Common myeloid progenitor, CD34-positive (primary cell): ENCODE measurements at regions not wholly inside any gene's neighbourhood (a gene's known extent, or its start where the extent isn't known, plus 50 kb on each side); places are given as distances from the start of the nearest gene placed in this dataset.

Experiments
- CTCF ChIA-PET: fragments of 350-600 bp; sonication (Branson Sonifier 250); formaldehyde crosslinking; loops from one replicate; lab custom pipeline; 2021; ENCODE audit warnings: antibody characterized with exemption; lab: Charles Lee
- POLR2A ChIA-PET: fragments of 350-600 bp; sonication (Branson Sonifier 250); formaldehyde crosslinking; loops from one replicate; lab custom pipeline; 2021; ENCODE audit warnings: antibody characterized with exemption; lab: Charles Lee
- DNase-seq, 3 donors: peaks; one replicate each; pipeline versions ENCODE4 v3.0.0 to v3.0.0-alpha.2; 2013
- H3K27ac ChIP-seq, 2 experiments: 1 replicate in 1 of 2; 2 replicates in 1 of 2; pipeline ENCODE4 v1.7.0; 2013; ENCODE audit warnings: inconsistent platforms in 2 of 2, low read length in 2 of 2, mild to moderate bottlenecking in 2 of 2, low read depth in 1 of 2, moderate library complexity in 1 of 2; ENCODE audit not compliant: severe bottlenecking in 2 of 2, insufficient read depth in 1 of 2, poor library complexity in 1 of 2
- H3K27me3 ChIP-seq, 5 experiments: replicated peaks in 2 of 5; 1 replicate in 3 of 5; 2 replicates in 2 of 5; pipeline versions ENCODE4 v1.6.1 to v1.7.0; 2013; ENCODE audit warnings: low read length in 4 of 5, mild to moderate bottlenecking in 2 of 5, moderate library complexity in 2 of 5, inconsistent platforms in 1 of 5; ENCODE audit not compliant: insufficient read depth in 5 of 5, control insufficient read depth in 4 of 5
- H3K36me3 ChIP-seq, 4 experiments: 1 replicate in 2 of 4; 2 replicates in 2 of 4; pipeline versions ENCODE4 v1.6.1 to v1.7.0; 2013; ENCODE audit warnings: low read length in 3 of 4, control low read depth in 1 of 4, mild to moderate bottlenecking in 1 of 4; ENCODE audit not compliant: control insufficient read depth in 4 of 4, insufficient read depth in 4 of 4
- H3K4me1 ChIP-seq, 4 experiments: 1 replicate in 3 of 4; 2 replicates in 1 of 4; pipeline versions ENCODE4 v1.6.1 to v1.7.1; 2013; ENCODE audit warnings: low read length in 3 of 4, mild to moderate bottlenecking in 3 of 4, control low read depth in 1 of 4, inconsistent platforms in 1 of 4, moderate library complexity in 1 of 4; ENCODE audit not compliant: control insufficient read depth in 4 of 4, insufficient read depth in 4 of 4; ENCODE audit errors: control extremely low read depth in 1 of 4
- H3K4me3 ChIP-seq, 7 experiments: 1 replicate in 4 of 7; 2 replicates in 3 of 7; pipeline versions ENCODE4 v1.5.1 to v1.7.0; 2013; ENCODE audit warnings: mild to moderate bottlenecking in 7 of 7, low read length in 6 of 7, moderate library complexity in 6 of 7, inconsistent platforms in 2 of 7, low read depth in 2 of 7, control low read depth in 1 of 7; ENCODE audit not compliant: insufficient read depth in 4 of 7, control insufficient read depth in 1 of 7; ENCODE audit errors: extremely low read depth in 1 of 7
- H3K9me3 ChIP-seq, 5 experiments: 1 replicate in 4 of 5; 2 replicates in 1 of 5; pipeline versions ENCODE4 v1.6.1 to v1.7.1; 2013; ENCODE audit warnings: low read length in 4 of 5, mild to moderate bottlenecking in 2 of 5, inconsistent platforms in 1 of 5, low read depth in 1 of 5, moderate library complexity in 1 of 5; ENCODE audit not compliant: control insufficient read depth in 4 of 5, insufficient read depth in 2 of 5; ENCODE audit errors: control extremely low read depth in 1 of 5
- WGBS: methylation state at CpG from one replicate; pipeline ENCODE4 v1.1.5; 2013; ENCODE audit not compliant: insufficient coverage; 5-methylcytosine and 5-hydroxymethylcytosine counted together

GRCh38 chr11:127440616-127441015 is 440.0 kb upstream of the KIRREL3 start:
- WGBS, result 0% methylated on average over 1 of the region's 3 CpGs
- no peak overlapping the region for H3K4me3 ChIP-seq
- CTCF ChIA-PET, result interaction anchor here (0.7 kb wide), 1 partner anchor 375 kb away, joined by 3 read pairs; no protein-coding TSS in a partner anchor
- H3K36me3 ChIP-seq, result no peaks in the 10 kb centered on the region
- H3K4me1 ChIP-seq, result no peaks in the 10 kb centered on the region
- POLR2A ChIA-PET, result no interaction called here
- no peak overlapping the region for H3K27ac ChIP-seq
- peaks cover 0 to 9% (median 3%) of the 10 kb centered on the region in 5 experiments for H3K27me3 ChIP-seq
- DNase-seq, result no peak
- H3K9me3 ChIP-seq, result no peaks in the 10 kb centered on the region

- CTCF ChIA-PET, result no interaction called here
- DNase-seq, result no peak
- Histone ChIP-seq H3K36me3 (no peaks in the 10 kb centered on the region), H3K27me3 (no peaks in the 10 kb centered on the region), H3K9me3 (peaks cover 0 to 4% (median 0%) of the 10 kb centered on the region in 5 experiments), H3K4me3 (no peak overlapping the region), H3K27ac (no peak overlapping the region), H3K4me1 (no peaks in the 10 kb centered on the region)
- 94% methylated on average over 3 of the region's 3 CpGs for WGBS
- POLR2A ChIA-PET, result no interaction called here
Observed at GRCh38 chr11:127425281-127425680, 424.7 kb upstream of the KIRREL3 start.

- ChIA-PET POLR2A (no interaction called here), CTCF (no interaction called here)
- Histone ChIP-seq H3K27me3 (no peaks in the 10 kb centered on the region), H3K36me3 (no peaks in the 10 kb centered on the region), H3K9me3 (peaks cover 0 to 4% (median 0%) of the 10 kb centered on the region in 5 experiments), H3K4me1 (no peaks in the 10 kb centered on the region), H3K27ac (no peak overlapping the region), H3K4me3 (no peak overlapping the region)
- 90% methylated on average over 2 of the region's 2 CpGs for WGBS
- no peak for DNase-seq
Observed at GRCh38 chr11:127424661-127425060, 424.1 kb upstream of the KIRREL3 start.

GRCh38 chr11:127420139-127420538 is 419.6 kb upstream of the KIRREL3 start:
- no peak overlapping the region for H3K4me3 ChIP-seq
- POLR2A ChIA-PET, result no interaction called here
- H3K4me1 ChIP-seq, result no peaks in the 10 kb centered on the region
- H3K27ac ChIP-seq, result no peak overlapping the region
- peaks cover 0 to 1% (median 0%) of the 10 kb centered on the region in 5 experiments for H3K9me3 ChIP-seq
- H3K27me3 ChIP-seq, result no peaks in the 10 kb centered on the region
- DNase-seq, result no peak
- H3K36me3 ChIP-seq, result no peaks in the 10 kb centered on the region
- CTCF ChIA-PET, result no interaction called here

- Histone ChIP-seq H3K36me3 (no peaks in the 10 kb centered on the region), H3K27ac (no peak overlapping the region), H3K4me3 (no peak overlapping the region), H3K27me3 (no peaks in the 10 kb centered on the region), H3K9me3 (peaks cover 0 to 9% (median 5%) of the 10 kb centered on the region in 5 experiments), H3K4me1 (no peaks in the 10 kb centered on the region)
- 91% methylated on average over 6 of the region's 11 CpGs for WGBS
- CTCF ChIA-PET, result no interaction called here
- POLR2A ChIA-PET, result no interaction called here
- no peak for DNase-seq
Observed at GRCh38 chr11:127412722-127413380, 412.3 kb upstream of the KIRREL3 start.

- Histone ChIP-seq H3K27me3 (no peaks in the 10 kb centered on the region), H3K4me1 (no peaks in the 10 kb centered on the region), H3K36me3 (no peaks in the 10 kb centered on the region), H3K27ac (no peak overlapping the region), H3K4me3 (no peak overlapping the region), H3K9me3 (peaks cover 0 to 10% (median 5%) of the 10 kb centered on the region in 5 experiments)
- WGBS, result 96% methylated on average over 8 of the region's 8 CpGs
- POLR2A ChIA-PET, result no interaction called here
- CTCF ChIA-PET, result no interaction called here
- DNase-seq, result no peak
Observed at GRCh38 chr11:127412234-127412633, 411.7 kb upstream of the KIRREL3 start.

GRCh38 chr11:127411283-127411682 is 410.7 kb upstream of the KIRREL3 start:
- no peaks in the 10 kb centered on the region for H3K27me3 ChIP-seq
- ChIA-PET POLR2A (no interaction called here), CTCF (no interaction called here)
- H3K27ac ChIP-seq, result no peak overlapping the region
- DNase-seq, result no peak
- no peaks in the 10 kb centered on the region for H3K36me3 ChIP-seq
- peaks cover 0 to 10% (median 5%) of the 10 kb centered on the region in 5 experiments for H3K9me3 ChIP-seq
- H3K4me3 ChIP-seq, result no peak overlapping the region
- no peaks in the 10 kb centered on the region for H3K4me1 ChIP-seq
- WGBS, result 98% methylated on average over 7 of the region's 7 CpGs
